ENCODE measurements at regions not wholly inside any gene's neighbourhood (a gene's known extent, or its start where the extent isn't known, plus 50 kb on each side); places are given as distances from the start of the nearest gene placed in this dataset.

- WGBS, result no CpG with 5 or more reads among the region's 3 CpGs
- H2AFZ ChIP-seq (ENCODE audit: low read depth, low read length), result no peak overlapping the region
Observed at GRCh38 chr21:27833298-27833697, 866.4 kb upstream of the ADAMTS5 start.

GRCh38 chr21:27831816-27832569 lies 865.1 kb upstream of the ADAMTS5 start:
- Histone ChIP-seq H2AFZ (ENCODE audit: low read depth, low read length) (no peak overlapping the region), H2BK120ac (ENCODE audit: low read depth, low read length) (no peak overlapping the region), H2BK5ac (ENCODE audit: low read depth, low read length, poor library complexity, severe bottlenecking) (no peak overlapping the region), H3K18ac (ENCODE audit: low read depth in 1 of 2, low read length in 2 of 2) (no peak overlapping the region), H3K4me2 (ENCODE audit: low read length, poor library complexity, severe bottlenecking) (no peak overlapping the region), H3K23ac (ENCODE audit: low read length in 2 of 2) (no peak overlapping the region), H2BK12ac (ENCODE audit: low read length in 2 of 2) (no peak overlapping the region), H3K9me3 (ENCODE audit: control insufficient read depth, low read length) (peaks cover 5% of the 10 kb centered on the region), H3K79me1 (replicated peaks; ENCODE audit: low read length, poor library complexity, severe bottlenecking) (no peaks in the 10 kb centered on the region), H2BK15ac (ENCODE audit: low read depth, poor library complexity, severe bottlenecking) (no peak overlapping the region), H3K14ac (ENCODE audit: low read length in 2 of 2) (no peak overlapping the region), H3K4ac (ENCODE audit: low read depth in 1 of 2, low read length in 2 of 2) (no peak overlapping the region), H4K8ac (ENCODE audit: low read length) (no peak overlapping the region), H3K27ac (ENCODE audit: low read length, poor library complexity, severe bottlenecking) (no peak overlapping the region), H3K4me1 (ENCODE audit: control insufficient read depth, insufficient read depth, low read depth, low read length) (no peaks in the 10 kb centered on the region), H3K36me3 (ENCODE audit: control insufficient read depth in 1 of 2, insufficient read depth in 2 of 2, low read depth in 1 of 2, low read length in 2 of 2) (no peaks in the 10 kb centered on the region), H2AK5ac (ENCODE audit: low read length, severe bottlenecking) (no peak overlapping the region), H3K9ac (ENCODE audit: low read length) (no peak overlapping the region), H3K27me3 (ENCODE audit: control insufficient read depth in 1 of 2, insufficient read depth in 1 of 2, low read length in 2 of 2) (no peaks in the 10 kb centered on the region), H4K91ac (ENCODE audit: low read length) (no peak overlapping the region), H3K4me3 (ENCODE audit: insufficient read depth in 1 of 2, low read depth in 1 of 2, low read length in 2 of 2) (no peak overlapping the region)
- 4% methylated on average over 3 of the region's 3 CpGs for WGBS
- DNase-seq, result peak; percentile 82

More at GRCh38 chr21:27833298-27833697, 866.4 kb upstream of the ADAMTS5 start:
- Histone ChIP-seq H3K4me1 (ENCODE audit: control insufficient read depth, insufficient read depth, low read depth, low read length) (no peaks in the 10 kb centered on the region), H2BK15ac (ENCODE audit: low read depth, poor library complexity, severe bottlenecking) (no peak overlapping the region), H2BK12ac (ENCODE audit: low read length in 2 of 2) (peak overlapping the region; percentile 0 to 18), H3K9me3 (ENCODE audit: control insufficient read depth, low read length) (peaks cover 5% of the 10 kb centered on the region), H3K27ac (ENCODE audit: low read length, poor library complexity, severe bottlenecking) (no peak overlapping the region), H3K4me2 (ENCODE audit: low read length, poor library complexity, severe bottlenecking) (no peak overlapping the region), H2AK5ac (ENCODE audit: low read length, severe bottlenecking) (no peak overlapping the region), H3K27me3 (ENCODE audit: control insufficient read depth in 1 of 2, insufficient read depth in 1 of 2, low read length in 2 of 2) (no peaks in the 10 kb centered on the region), H2BK120ac (ENCODE audit: low read depth, low read length) (peak overlapping the region; percentile 54), H3K4me3 (ENCODE audit: insufficient read depth in 1 of 2, low read depth in 1 of 2, low read length in 2 of 2) (no peak overlapping the region), H4K91ac (ENCODE audit: low read length) (no peak overlapping the region), H3K4ac (ENCODE audit: low read depth in 1 of 2, low read length in 2 of 2) (no peak overlapping the region), H3K9ac (ENCODE audit: low read length) (no peak overlapping the region), H2BK5ac (ENCODE audit: low read depth, low read length, poor library complexity, severe bottlenecking) (no peak overlapping the region), H3K14ac (ENCODE audit: low read length in 2 of 2) (no peak overlapping the region), H3K18ac (ENCODE audit: low read depth in 1 of 2, low read length in 2 of 2) (peak overlapping the region in 1 of 2 experiments; percentile 77), H3K36me3 (ENCODE audit: control insufficient read depth in 1 of 2, insufficient read depth in 2 of 2, low read depth in 1 of 2, low read length in 2 of 2) (no peaks in the 10 kb centered on the region), H3K79me1 (replicated peaks; ENCODE audit: low read length, poor library complexity, severe bottlenecking) (no peaks in the 10 kb centered on the region), H3K23ac (ENCODE audit: low read length in 2 of 2) (no peak overlapping the region), H4K8ac (ENCODE audit: low read length) (no peak overlapping the region)
- no peak for DNase-seq

GRCh38 chr21:27831177-27831576 lies 864.3 kb upstream of the ADAMTS5 start:
- Histone ChIP-seq H3K14ac (ENCODE audit: low read length in 2 of 2) (no peak overlapping the region), H3K4ac (ENCODE audit: low read depth in 1 of 2, low read length in 2 of 2) (no peak overlapping the region), H3K79me1 (replicated peaks; ENCODE audit: low read length, poor library complexity, severe bottlenecking) (no peaks in the 10 kb centered on the region), H3K18ac (ENCODE audit: low read depth in 1 of 2, low read length in 2 of 2) (no peak overlapping the region), H3K36me3 (ENCODE audit: control insufficient read depth in 1 of 2, insufficient read depth in 2 of 2, low read depth in 1 of 2, low read length in 2 of 2) (no peaks in the 10 kb centered on the region), H2BK5ac (ENCODE audit: low read depth, low read length, poor library complexity, severe bottlenecking) (no peak overlapping the region), H3K27ac (ENCODE audit: low read length, poor library complexity, severe bottlenecking) (no peak overlapping the region), H2AK5ac (ENCODE audit: low read length, severe bottlenecking) (no peak overlapping the region), H3K4me2 (ENCODE audit: low read length, poor library complexity, severe bottlenecking) (no peak overlapping the region), H2BK120ac (ENCODE audit: low read depth, low read length) (no peak overlapping the region), H2BK15ac (ENCODE audit: low read depth, poor library complexity, severe bottlenecking) (no peak overlapping the region), H2AFZ (ENCODE audit: low read depth, low read length) (no peak overlapping the region), H3K4me1 (ENCODE audit: control insufficient read depth, insufficient read depth, low read depth, low read length) (no peaks in the 10 kb centered on the region), H3K23ac (ENCODE audit: low read length in 2 of 2) (no peak overlapping the region), H4K8ac (ENCODE audit: low read length) (no peak overlapping the region), H3K9ac (ENCODE audit: low read length) (no peak overlapping the region), H3K27me3 (ENCODE audit: control insufficient read depth in 1 of 2, insufficient read depth in 1 of 2, low read length in 2 of 2) (no peaks in the 10 kb centered on the region), H3K4me3 (ENCODE audit: insufficient read depth in 1 of 2, low read depth in 1 of 2, low read length in 2 of 2) (no peak overlapping the region), H3K9me3 (ENCODE audit: control insufficient read depth, low read length) (peaks cover 5% of the 10 kb centered on the region), H4K91ac (ENCODE audit: low read length) (no peak overlapping the region), H2BK12ac (ENCODE audit: low read length in 2 of 2) (no peak overlapping the region)
- DNase-seq, result no peak
- 30% methylated on average over 1 of the region's 1 CpG for WGBS

GRCh38 chr21:27827972-27828371 lies 861.1 kb upstream of the ADAMTS5 start:
- Histone ChIP-seq H3K9me3 (ENCODE audit: control insufficient read depth, low read length) (no peaks in the 10 kb centered on the region), H3K4me2 (ENCODE audit: low read length, poor library complexity, severe bottlenecking) (no peak overlapping the region), H3K23ac (ENCODE audit: low read length in 2 of 2) (no peak overlapping the region), H3K18ac (ENCODE audit: low read depth in 1 of 2, low read length in 2 of 2) (no peak overlapping the region), H3K4me3 (ENCODE audit: insufficient read depth in 1 of 2, low read depth in 1 of 2, low read length in 2 of 2) (no peak overlapping the region), H3K4ac (ENCODE audit: low read depth in 1 of 2, low read length in 2 of 2) (no peak overlapping the region), H2BK15ac (ENCODE audit: low read depth, poor library complexity, severe bottlenecking) (no peak overlapping the region), H2BK5ac (ENCODE audit: low read depth, low read length, poor library complexity, severe bottlenecking) (no peak overlapping the region), H2BK120ac (ENCODE audit: low read depth, low read length) (no peak overlapping the region), H2AFZ (ENCODE audit: low read depth, low read length) (no peak overlapping the region), H4K91ac (ENCODE audit: low read length) (no peak overlapping the region), H3K79me1 (replicated peaks; ENCODE audit: low read length, poor library complexity, severe bottlenecking) (no peaks in the 10 kb centered on the region), H2BK12ac (ENCODE audit: low read length in 2 of 2) (no peak overlapping the region), H3K27me3 (ENCODE audit: control insufficient read depth in 1 of 2, insufficient read depth in 1 of 2, low read length in 2 of 2) (no peaks in the 10 kb centered on the region), H4K8ac (ENCODE audit: low read length) (no peak overlapping the region), H3K14ac (ENCODE audit: low read length in 2 of 2) (no peak overlapping the region), H3K36me3 (ENCODE audit: control insufficient read depth in 1 of 2, insufficient read depth in 2 of 2, low read depth in 1 of 2, low read length in 2 of 2) (no peaks in the 10 kb centered on the region), H3K4me1 (ENCODE audit: control insufficient read depth, insufficient read depth, low read depth, low read length) (no peaks in the 10 kb centered on the region), H2AK5ac (ENCODE audit: low read length, severe bottlenecking) (no peak overlapping the region), H3K27ac (ENCODE audit: low read length, poor library complexity, severe bottlenecking) (no peak overlapping the region), H3K9ac (ENCODE audit: low read length) (no peak overlapping the region)
- no peak for DNase-seq
- 100% methylated on average over 2 of the region's 3 CpGs for WGBS
